Heart right ventricle (tissue), 16 donors: ENCODE measurements at regions not wholly inside any gene's neighbourhood (a gene's known extent, or its start where the extent isn't known, plus 50 kb on each side); places are given as distances from the start of the nearest gene placed in this dataset.

ENCODE experiments used
- ATAC-seq, 8 donors: fragments of 200-7000 bp; cut with Tn5 transposase; one replicate each; pipeline ENCODE4 v1.9.1; 2020; ENCODE audit warnings: mild to moderate bottlenecking in 8 of 8, moderate library complexity in 8 of 8, moderate number of reproducible peaks in 1 of 8
- DNase-seq, 2 donors: peaks; one replicate each; pipeline ENCODE4 v3.0.0-alpha.2; 2020
- H3K27ac ChIP-seq, 10 donors: fragments of 200-600 bp; sonication (generic) in 2 of 10; one replicate each; pipeline versions ENCODE4 v1.5.0 to v1.8.0; 2020 to 2022; ENCODE audit warnings: mild to moderate bottlenecking in 3 of 10
- H3K27me3 ChIP-seq, 7 donors: fragments of 200-600 bp; one replicate each; pipeline ENCODE4 v1.8.0; 2021 to 2022; ENCODE audit warnings: mild to moderate bottlenecking in 2 of 7
- H3K36me3 ChIP-seq, 9 donors: fragments of 200-600 bp; sonication (generic) in 1 of 9; one replicate each; pipeline versions ENCODE4 v1.5.0 to v1.8.0; 2020 to 2022; ENCODE audit warnings: mild to moderate bottlenecking in 2 of 9
- H3K4me1 ChIP-seq, 9 donors: fragments of 200-600 bp; sonication (generic) in 1 of 9; one replicate each; pipeline versions ENCODE4 v1.5.0 to v1.8.0; 2020 to 2022; ENCODE audit warnings: mild to moderate bottlenecking in 4 of 9
- H3K4me3 ChIP-seq, 10 donors: fragments of 200-600 bp; sonication (generic) in 2 of 10; one replicate each; pipeline versions ENCODE4 v1.5.0 to v1.8.0; 2020 to 2022; ENCODE audit warnings: mild to moderate bottlenecking in 7 of 10, moderate library complexity in 2 of 10
- H3K9me3 ChIP-seq, 11 donors: fragments of 200-600 bp in 10 of 11; sonication (generic) in 2 of 11; one replicate each; pipeline versions ENCODE4 v1.5.0 to v1.8.0; 2013 to 2022; ENCODE audit warnings: mild to moderate bottlenecking in 2 of 11, control low read depth in 1 of 11, moderate library complexity in 1 of 11
- WGBS, 2 donors: extraction: QIAGEN DNeasy Blood & Tissue Kit; methylation state at CpG; one replicate each; pipeline ENCODE4 v1.1.7; 2013; ENCODE audit warnings: inconsistent platforms in 1 of 2; 5-methylcytosine and 5-hydroxymethylcytosine counted together
- intact Hi-C, 10 donors: fragments of 100-400 bp; cut with DNase I; formaldehyde crosslinking; loops; one replicate each; pipeline versions ENCODE4 v1.11.1 to v1.14.2; 2022
- TF ChIP-seq, protein P1 (sequence below), 9 donors: fragments of 200-600 bp; sonication (generic) in 2 of 9; IDR thresholded peaks; one replicate each; pipeline versions ENCODE4 v1.5.0 to v1.8.0; 2021 to 2022; ENCODE audit warnings: antibody characterized with exemption in 9 of 9, mild to moderate bottlenecking in 5 of 9, moderate library complexity in 1 of 9
- donor health status: Arrhythmogenic right ventricular cardiomyopathy.
- donor health status: ischemic (EF 13 %, LVEDD 7.1; RV severe dilation, severe dysfunction).
- donor health status: healthy with polysubstance abuse.
- donor health status: DM: no; HTN: yes; CAD: no.
- donor health status: DM: no; HTN: no; CAD: no.
- donor health status: ischemic (EF 25% LVEDD 6.9; RV normal size, moderate dysfunction).
- donor health status: ischemic (EF 25% LVEDD 5.7; RV mildly dilated, moderate dysfunction).
- donor health status: healthy.
- donor health status: DM: yes; HTN: yes; CAD: no.
- donor health status: Ischemic cardiomyopathy.
- donor health status: ischemic (EF 35%, LVEDD 5.7; RV mildly dilated, moderate dysfunction).
- donor health status: nonischemic (EF 11% LVEDD 7.7; RV severe dilation, severe dysfunction).
- donor health status: DM: yes; HTN: yes; CAD: no.
- donor health status: PGD.
- donor health status: ischemic (EF 29% LVEDD 5.4; RV normal size, mild dysfunction).
- donor health status: nonischemic (EF 23%, LVEDD 6.1; RV moderate dilation, normal function).

DNA sequence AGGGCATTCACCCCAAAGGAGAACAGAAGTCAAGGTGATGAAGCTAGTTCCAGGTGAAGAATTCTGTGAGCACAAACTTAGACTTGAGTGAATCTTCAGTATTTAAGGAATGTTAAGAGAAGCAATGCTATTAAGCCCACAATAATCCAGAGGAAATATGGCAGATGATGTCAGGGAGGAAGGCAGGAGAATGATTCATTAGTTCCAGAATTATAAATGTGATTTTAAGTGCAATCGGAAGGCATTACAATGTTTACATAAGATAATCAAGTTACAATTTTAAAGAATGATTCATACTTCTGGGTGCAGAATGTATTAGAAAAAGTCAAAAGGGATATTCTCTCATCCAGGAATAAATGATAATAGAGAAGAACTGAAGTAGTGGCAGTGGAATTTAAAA, 545.2 kb upstream of the BRINP3 start:
- Histone ChIP-seq H3K9me3 (peaks cover 0 to 29% (median 0%) of the 10 kb centered on the region in 11 donors), H3K4me3 (no peak overlapping the region), H3K27me3 (no peaks in the 10 kb centered on the region), H3K36me3 (no peaks in the 10 kb centered on the region), H3K4me1 (no peaks in the 10 kb centered on the region), H3K27ac (no peak overlapping the region)
- TF ChIP-seq, protein P1, sequence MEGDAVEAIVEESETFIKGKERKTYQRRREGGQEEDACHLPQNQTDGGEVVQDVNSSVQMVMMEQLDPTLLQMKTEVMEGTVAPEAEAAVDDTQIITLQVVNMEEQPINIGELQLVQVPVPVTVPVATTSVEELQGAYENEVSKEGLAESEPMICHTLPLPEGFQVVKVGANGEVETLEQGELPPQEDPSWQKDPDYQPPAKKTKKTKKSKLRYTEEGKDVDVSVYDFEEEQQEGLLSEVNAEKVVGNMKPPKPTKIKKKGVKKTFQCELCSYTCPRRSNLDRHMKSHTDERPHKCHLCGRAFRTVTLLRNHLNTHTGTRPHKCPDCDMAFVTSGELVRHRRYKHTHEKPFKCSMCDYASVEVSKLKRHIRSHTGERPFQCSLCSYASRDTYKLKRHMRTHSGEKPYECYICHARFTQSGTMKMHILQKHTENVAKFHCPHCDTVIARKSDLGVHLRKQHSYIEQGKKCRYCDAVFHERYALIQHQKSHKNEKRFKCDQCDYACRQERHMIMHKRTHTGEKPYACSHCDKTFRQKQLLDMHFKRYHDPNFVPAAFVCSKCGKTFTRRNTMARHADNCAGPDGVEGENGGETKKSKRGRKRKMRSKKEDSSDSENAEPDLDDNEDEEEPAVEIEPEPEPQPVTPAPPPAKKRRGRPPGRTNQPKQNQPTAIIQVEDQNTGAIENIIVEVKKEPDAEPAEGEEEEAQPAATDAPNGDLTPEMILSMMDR (IDR thresholded peaks at IDR 0.05), result no peak
- intact Hi-C loops, result no loop called here
- DNase-seq (no peak), ATAC-seq (no peak)
- 47 to 50% methylated on average over 1 of the region's 1 CpG for WGBS, 2 donors

DNA sequence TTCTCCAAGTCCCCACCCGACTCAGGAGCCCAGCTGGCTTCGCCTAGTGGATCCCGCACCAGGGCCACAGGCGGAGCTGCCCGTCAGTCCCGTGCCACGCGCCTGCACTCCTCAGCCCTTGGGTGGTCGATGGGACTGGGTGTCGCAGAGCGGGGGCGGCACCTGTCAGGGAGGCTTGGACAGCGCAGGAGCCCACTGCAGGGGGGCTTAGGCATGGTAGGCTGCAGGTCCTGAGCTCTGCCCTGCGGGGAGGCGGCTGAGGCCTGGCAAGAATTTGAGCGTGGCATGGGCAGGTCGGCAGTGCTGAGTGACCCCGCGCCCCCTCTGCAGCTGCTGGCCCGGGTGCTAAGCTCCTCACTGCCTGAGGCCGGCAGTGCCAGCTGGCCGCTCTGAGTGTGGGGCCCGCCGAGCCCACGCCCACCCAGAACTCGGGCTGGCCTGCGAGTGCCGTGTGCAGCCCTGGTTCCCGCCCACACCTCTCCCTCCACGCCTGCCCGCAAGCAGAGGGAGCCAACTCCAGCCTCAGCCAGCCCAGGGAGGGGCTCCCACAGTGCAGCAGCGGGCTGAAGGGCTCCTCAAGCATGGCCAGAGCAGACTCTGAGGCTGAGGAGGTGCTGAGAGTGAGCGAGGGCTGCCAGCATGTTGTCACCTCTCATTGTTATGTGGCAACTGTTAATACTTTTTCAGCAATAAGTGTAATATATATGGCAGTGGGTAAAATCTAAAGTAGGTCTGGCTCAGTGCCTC, 548.4 kb upstream of the BRINP3 start:
- no peak for DNase-seq
- Histone ChIP-seq H3K9me3 (peaks cover 0 to 47% (median 2%) of the 10 kb centered on the region in 11 donors), H3K4me1 (no peaks in the 10 kb centered on the region), H3K4me3 (no peak overlapping the region), H3K27me3 (no peaks in the 10 kb centered on the region), H3K36me3 (no peaks in the 10 kb centered on the region), H3K27ac (no peak overlapping the region)
- WGBS, 2 donors, result 94 to 95% methylated on average over 33 of the region's 33 CpGs
- intact Hi-C loops, result no loop called here
- TF ChIP-seq, protein P1 (IDR thresholded peaks at IDR 0.05), result no peak
- ATAC-seq, result no peak

DNA sequence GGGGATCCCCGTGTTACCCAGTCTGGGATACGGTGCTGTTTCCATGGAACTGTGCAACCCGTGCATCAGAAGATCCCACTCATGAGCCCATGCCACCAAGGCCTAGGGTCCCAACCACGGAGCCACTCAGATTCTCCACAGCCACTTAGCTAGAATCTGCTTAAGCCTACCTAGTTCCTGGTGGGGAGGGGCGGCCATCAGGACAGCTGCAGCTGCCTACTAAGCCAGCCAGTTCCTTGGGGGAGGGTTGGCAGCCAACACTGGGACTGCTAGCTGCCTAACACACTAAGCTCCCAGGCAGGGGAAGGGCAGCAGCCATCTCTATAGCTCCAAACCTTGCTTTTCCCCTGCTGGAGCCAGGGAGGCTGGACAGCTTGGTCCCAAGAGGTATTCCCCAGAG, 549.2 kb upstream of the BRINP3 start:
- no peak overlapping the region for H3K27ac ChIP-seq
- intact Hi-C loops, result no loop called here
- no peak overlapping the region for H3K4me3 ChIP-seq
- H3K27me3 ChIP-seq, result no peaks in the 10 kb centered on the region
- 73 to 81% methylated on average over 5 of the region's 5 CpGs for WGBS, 2 donors
- no peaks in the 10 kb centered on the region for H3K4me1 ChIP-seq
- no peaks in the 10 kb centered on the region for H3K36me3 ChIP-seq
- DNase-seq, result no peak
- TF ChIP-seq, protein P1 (IDR thresholded peaks at IDR 0.05), result no peak
- peaks cover 0 to 52% (median 2%) of the 10 kb centered on the region in 11 donors for H3K9me3 ChIP-seq
- ATAC-seq, result no peak

DNA sequence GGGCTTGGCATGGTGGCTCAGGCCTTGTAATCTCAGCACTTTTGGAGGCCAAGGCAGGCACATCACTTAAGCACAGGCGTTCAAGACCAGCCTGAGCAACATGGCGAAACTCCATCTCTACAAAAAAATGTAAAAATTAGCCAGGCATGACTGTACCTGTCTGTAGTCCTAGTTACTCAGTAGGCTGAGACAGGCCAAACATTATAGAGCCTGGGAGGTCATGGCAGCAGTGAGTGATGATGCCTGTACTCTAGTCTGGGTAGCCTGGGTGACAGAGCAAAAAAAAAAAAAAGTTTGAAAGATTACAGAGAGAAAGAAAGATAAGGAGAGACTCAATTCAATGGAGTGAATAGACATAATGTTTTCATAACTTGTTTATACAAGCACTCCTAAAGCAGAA, 556.5 kb upstream of the BRINP3 start:
- peaks cover 0 to 42% (median 3%) of the 10 kb centered on the region in 11 donors for H3K9me3 ChIP-seq
- H3K27me3 ChIP-seq, result no peaks in the 10 kb centered on the region
- 86% methylated on average over 2 of the region's 2 CpGs for WGBS, 2 donors
- intact Hi-C loops, result no loop called here
- TF ChIP-seq, protein P1 (IDR thresholded peaks at IDR 0.05), result no peak
- DNase-seq (no peak), ATAC-seq (no peak)
- H3K36me3 ChIP-seq, result no peaks in the 10 kb centered on the region
- H3K4me1 ChIP-seq, result no peaks in the 10 kb centered on the region
- H3K4me3 ChIP-seq, result no peak overlapping the region
- no peak overlapping the region for H3K27ac ChIP-seq
